Stimulated activated CD4-positive, alpha-beta T cell treated with anti-CD3 and anti-CD28 coated beads, TNF-alpha, amount 100 ng/mL, for 1 hour (primary cell): ENCODE measurements at regions not wholly inside any gene's neighbourhood (a gene's known extent, or its start where the extent isn't known, plus 50 kb on each side); places are given as distances from the start of the nearest gene placed in this dataset.

Experiments
- DNase-seq, 3 donors: peaks; one replicate each; pipeline ENCODE4 v3.0.0-alpha.2; 2020; ENCODE audit warnings: low read depth in 3 of 3, low spot score in 1 of 3

DNA sequence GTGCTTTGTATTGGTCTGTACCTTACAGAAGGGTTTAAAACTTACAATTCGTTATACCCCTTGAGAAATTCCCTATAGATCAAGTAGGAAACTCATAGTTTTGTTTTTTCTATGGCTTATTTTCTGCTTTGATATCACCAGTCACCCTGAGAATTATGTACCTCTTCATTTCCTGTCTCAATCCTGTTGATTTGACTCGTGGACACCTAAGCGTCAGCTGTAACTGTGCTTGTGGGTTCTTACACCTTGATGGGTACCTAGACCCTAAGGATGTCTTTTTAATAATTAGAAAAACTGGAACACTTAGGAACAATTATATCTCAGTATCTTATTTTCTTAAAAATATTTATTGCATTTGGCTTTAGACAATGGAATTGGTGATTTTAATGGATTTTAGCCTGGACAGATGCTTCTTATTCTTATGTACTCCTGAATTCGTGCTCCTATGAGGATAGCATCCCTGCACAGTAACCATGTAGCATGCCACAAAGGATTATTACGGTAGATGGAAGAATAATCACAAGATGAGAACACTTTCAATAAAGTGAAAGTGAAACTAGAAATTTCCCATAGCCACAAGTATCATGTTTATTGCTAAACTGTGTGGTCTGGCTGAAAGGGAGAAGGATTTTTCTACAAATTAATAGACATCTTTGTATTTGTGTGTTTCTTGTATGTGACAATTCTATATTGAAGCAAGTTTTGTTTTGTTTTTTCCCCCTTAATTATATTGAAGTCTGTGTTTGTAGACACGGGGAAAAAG lies 1920.3 kb upstream of the WWC1 start:
- DNase-seq: no peak

GRCh38 chr5:166373817-166374216 lies 1917.6 kb upstream of the WWC1 start:
- DNase-seq: no peak

- no peak for DNase-seq
Observed at GRCh38 chr5:166377756-166378155, 1913.7 kb upstream of the WWC1 start.

GRCh38 chr5:166379517-166379916 lies 1911.9 kb upstream of the WWC1 start:
- no peak for DNase-seq

DNA sequence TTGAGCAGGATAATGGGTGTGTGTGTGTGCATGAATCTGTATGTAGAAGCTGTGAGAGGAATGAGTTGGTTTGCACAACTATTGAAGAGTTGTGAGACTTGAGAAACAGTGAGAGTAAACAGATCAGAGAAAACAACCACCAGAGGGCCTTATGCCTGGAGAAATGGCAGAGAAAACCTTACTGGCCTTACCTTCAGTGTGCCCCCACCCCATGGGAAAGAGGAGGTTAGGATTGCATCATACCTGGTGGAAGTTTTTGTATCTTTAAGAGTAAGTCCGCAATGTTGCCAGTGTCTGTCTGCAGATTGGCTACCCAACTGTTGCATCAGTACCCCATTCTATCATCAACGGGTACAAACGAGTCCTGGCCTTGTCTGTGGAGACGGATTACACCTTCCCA lies 1909.4 kb upstream of the WWC1 start:
- no peak for DNase-seq

DNA sequence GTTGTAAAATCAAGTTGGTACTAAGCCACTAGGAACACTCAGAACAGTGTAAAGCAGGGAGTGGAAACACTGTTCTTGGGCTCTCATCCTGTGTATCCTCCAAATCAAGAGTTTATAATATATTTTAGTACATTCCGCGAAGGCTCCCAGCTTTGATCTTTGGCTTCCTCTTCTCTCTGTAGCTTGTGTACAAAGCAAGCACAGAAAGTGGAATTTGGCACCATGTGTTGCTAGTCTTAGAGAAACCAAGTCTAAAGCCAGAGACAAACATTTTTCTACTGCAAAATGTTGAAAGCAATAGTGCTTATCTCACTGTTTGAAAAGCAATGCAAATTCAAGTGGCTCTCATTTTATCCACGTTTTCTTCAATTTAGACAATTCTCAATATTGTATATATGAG lies 1893.3 kb upstream of the WWC1 start:
- no peak for DNase-seq

GRCh38 chr5:166399781-166400180 lies 1891.7 kb upstream of the WWC1 start:
- no peak for DNase-seq

GRCh38 chr5:166401391-166401790 lies 1890.1 kb upstream of the WWC1 start:
- no peak for DNase-seq

GRCh38 chr5:166412191-166412590 lies 1879.3 kb upstream of the WWC1 start:
- DNase-seq: no peak

DNA sequence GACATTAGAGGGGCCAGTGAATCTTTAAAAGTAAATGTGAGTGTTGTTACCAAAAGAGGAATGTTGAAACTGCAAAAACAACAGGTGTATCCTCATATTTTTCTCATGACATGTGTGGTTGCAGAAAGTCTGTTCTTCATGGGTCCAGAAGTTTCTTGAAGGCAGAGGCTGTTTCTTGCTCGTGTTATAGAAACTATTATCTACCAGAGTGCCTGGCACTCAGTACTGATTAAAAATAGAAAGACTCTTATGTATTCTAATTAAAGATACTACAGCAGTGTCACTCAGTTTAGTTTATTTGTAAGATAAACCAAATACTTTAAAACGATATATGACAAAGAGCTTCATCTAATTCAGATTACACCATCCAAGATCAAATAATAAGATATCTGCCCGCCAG lies 1864.2 kb upstream of the WWC1 start:
- no peak for DNase-seq

DNA sequence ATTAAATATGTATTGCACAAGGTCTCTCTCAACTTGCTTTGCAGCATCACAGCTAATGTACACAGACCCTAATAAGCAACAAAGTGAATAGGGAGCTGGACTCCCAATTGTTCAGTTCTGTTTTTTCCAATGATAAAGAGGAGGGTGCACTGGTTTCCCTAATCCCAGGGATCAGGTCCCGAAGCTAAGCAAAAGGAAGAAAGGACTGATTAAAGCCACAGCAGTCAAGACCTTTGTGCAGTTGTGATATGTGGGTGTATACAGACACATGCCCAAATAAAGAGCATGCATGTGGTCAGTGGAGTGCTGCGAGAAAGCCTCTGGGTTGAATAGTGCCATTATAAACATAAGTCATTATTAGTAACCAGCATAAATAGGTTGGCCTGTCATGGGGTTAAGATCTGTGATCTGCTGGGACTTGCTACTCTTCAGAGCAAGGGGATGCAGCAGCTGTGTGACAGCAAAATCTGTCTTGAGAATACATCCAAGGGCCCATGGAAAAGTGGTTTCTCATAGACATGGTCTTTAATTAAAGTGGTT lies 1863.1 kb upstream of the WWC1 start:
- no peak for DNase-seq

DNA sequence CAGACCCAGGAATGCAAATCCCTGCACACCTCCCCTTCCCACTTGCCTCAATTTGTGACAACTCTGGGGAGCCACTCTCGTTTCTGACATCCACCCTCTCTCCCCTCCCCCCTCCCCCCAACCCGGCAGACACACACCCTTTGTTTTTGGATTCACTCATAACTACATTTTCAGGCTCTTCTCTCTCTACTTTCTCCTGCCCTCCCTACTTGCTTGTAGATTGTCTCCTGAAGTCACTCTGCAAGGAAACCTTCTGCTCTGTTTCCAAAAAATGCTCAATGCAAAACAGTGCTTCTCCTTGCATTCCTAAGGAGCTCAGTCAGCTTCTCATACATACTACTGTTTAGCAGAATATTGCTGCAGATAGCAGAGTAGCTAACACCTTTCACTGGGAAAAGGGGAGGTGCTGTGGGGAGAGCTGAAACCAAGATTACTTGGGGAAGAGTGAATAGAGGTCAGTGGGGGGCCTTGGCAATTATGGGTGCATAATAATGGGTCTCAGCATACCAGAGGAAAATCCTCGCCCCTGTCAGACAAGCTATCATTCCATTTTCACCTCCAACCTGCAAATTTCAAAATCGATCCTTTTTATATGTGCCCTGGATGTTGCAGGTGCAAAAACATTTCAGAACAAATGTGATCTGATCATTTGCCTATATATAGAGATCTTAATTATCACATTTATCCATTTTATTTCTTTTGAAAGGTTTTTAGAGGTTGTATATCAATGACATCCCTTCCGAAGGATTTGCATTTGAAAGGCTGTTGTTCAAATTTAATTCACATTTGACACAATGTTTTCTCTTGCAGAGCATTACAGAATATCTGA lies 1860.7 kb upstream of the WWC1 start:
- DNase-seq: no peak

DNA sequence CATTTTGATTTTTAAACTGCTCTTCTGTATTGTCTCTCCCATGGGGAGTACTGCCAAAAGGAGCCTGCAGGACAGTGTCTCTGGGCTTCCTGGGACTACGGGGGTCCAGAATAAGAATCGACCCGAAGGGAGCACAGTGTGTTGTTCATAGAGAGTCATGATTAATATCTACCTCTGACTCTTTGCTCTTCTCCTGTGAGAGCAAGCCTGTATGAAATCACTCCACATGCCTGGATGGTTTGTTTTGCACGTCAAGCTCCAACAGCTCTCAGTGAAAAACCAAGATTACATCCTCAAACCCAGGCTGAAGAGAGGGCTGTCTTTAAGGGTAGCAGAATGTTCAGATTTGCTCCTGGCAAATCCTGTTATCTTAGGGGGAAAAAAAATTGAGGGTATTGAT lies 1860.0 kb upstream of the WWC1 start:
- no peak for DNase-seq

GRCh38 chr5:166433679-166434078 lies 1857.8 kb upstream of the WWC1 start:
- DNase-seq: no peak

DNA sequence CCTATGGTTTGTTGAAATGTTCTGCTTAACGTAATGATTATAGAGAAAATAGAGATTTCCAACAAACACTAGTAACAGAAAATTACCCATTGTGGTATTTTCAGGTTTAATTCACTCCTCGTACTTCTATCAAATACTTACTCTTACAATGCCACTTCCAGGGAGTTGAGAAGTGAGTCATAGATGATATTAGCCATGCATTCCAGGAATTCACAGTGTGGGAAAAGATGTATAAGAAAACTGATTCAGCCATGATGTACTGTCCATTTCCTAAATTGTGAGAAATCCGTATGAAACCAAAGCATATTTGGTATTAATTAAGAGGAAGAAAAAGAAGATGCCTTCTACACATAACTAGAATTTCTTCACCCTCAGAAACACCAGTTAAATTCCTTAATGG lies 1854.6 kb upstream of the WWC1 start:
- no peak for DNase-seq

GRCh38 chr5:166486348-166486747 lies 1805.1 kb upstream of the WWC1 start:
- DNase-seq: no peak

GRCh38 chr5:166488560-166488959 lies 1802.9 kb upstream of the WWC1 start:
- DNase-seq: no peak

DNA sequence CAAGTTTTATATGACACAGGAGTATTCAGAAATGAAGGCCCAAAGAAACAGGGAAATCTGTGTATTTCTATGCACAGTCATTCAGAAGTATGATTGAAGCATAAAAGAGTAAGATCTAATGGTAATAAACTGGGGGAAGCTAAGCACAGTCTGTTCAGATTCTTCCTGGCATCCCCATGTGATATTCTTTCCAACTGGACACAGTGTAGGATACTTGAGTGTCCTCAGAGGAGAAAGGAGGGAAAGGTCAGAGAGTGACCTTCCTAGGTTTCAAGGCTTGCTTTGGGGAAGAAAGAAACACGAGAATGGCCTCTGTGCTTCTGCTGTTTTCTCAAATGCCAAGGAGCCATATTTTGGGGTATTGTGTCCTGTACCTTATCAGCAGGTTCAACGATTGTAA lies 1798.4 kb upstream of the WWC1 start:
- DNase-seq: no peak

DNA sequence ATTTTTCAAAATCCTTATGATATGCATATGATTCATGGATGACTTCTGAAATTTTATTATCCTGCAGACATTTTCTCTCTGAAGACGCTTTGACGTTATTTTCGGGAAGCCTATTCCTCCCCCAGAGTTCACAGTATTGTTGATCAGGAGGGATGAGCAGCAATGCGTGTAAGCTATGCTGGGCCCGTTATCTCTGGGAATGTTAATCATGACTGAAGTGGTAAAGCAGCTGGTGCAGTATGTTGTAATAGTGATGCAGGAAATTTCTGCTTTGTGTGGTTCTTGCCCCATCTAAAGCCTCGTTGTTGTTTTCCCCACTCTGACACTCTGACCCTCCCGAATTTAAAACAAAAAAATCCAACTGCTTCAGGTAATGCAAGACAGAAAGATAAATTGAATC lies 1797.8 kb upstream of the WWC1 start:
- DNase-seq: no peak

- no peak for DNase-seq
Observed at GRCh38 chr5:166497496-166498104, 1793.8 kb upstream of the WWC1 start.

GRCh38 chr5:166499447-166500240 lies 1791.8 kb upstream of the WWC1 start:
- DNase-seq: no peak
